ENCODE measurements at regions not wholly inside any gene's neighbourhood (a gene's known extent, or its start where the extent isn't known, plus 50 kb on each side); places are given as distances from the start of the nearest gene placed in this dataset.

GRCh38 chr13:24064371-24064770 lies 96.1 kb upstream of the SPATA13 start:
- TF ChIP-seq CTCF (IDR thresholded peaks at IDR 0.05; ENCODE audit: poor library complexity, severe bottlenecking) (no peak), RAD21 (conservative IDR thresholded peaks at IDR 0.05) (no peak), SMC3 (conservative IDR thresholded peaks at IDR 0.05; ENCODE audit: poor library complexity) (no peak), POLR2AphosphoS5 (IDR thresholded peaks at IDR 0.05) (no peak), EZH2 (IDR thresholded peaks at IDR 0.05; ENCODE audit: borderline replicate concordance, insufficient read depth, low read length, poor library complexity, severe bottlenecking) (no peak)

Measured in neural cell (in vitro differentiated cells).